Neutrophil (primary cell): ENCODE measurements at regions not wholly inside any gene's neighbourhood (a gene's known extent, or its start where the extent isn't known, plus 50 kb on each side); places are given as distances from the start of the nearest gene placed in this dataset.

Experiments used
- H3K27ac ChIP-seq: fragments of 200-600 bp; sonication (generic); 2 replicates; pipeline ENCODE4 v1.5.1; 2016; ENCODE audit warnings: mild to moderate bottlenecking, moderate library complexity
- H3K27me3 ChIP-seq: fragments of 200-600 bp; sonication (generic); 2 replicates; pipeline ENCODE4 v1.6.0; 2016; ENCODE audit warnings: mild to moderate bottlenecking
- H3K36me3 ChIP-seq: fragments of 200-600 bp; sonication (generic); 2 replicates; pipeline ENCODE4 v1.5.1; 2017
- H3K4me1 ChIP-seq, 2 experiments: fragments of 200-600 bp in 1 of 2; sonication (generic) in 1 of 2; 1 replicate in 1 of 2; 2 replicates in 1 of 2; pipeline versions ENCODE4 v1.5.1 to v1.6.1; 2013 to 2016; ENCODE audit warnings: low read depth in 1 of 2, low read length in 1 of 2, mild to moderate bottlenecking in 1 of 2, moderate library complexity in 1 of 2; ENCODE audit not compliant: control insufficient read depth in 1 of 2, insufficient read depth in 1 of 2
- H3K4me3 ChIP-seq, 2 experiments: fragments of 200-600 bp in 1 of 2; sonication (generic) in 1 of 2; 1 replicate in 1 of 2; 2 replicates in 1 of 2; pipeline ENCODE4 v1.5.1; 2013 to 2016; ENCODE audit warnings: low read depth in 1 of 2, low read length in 1 of 2, mild to moderate bottlenecking in 1 of 2, moderate library complexity in 1 of 2
- H3K9me3 ChIP-seq: fragments of 200-600 bp; sonication (generic); 2 replicates; pipeline ENCODE4 v1.5.1; 2016
- CTCF ChIP-seq: fragments of 200-600 bp; sonication (generic); IDR thresholded peaks from 2 replicates; pipeline ENCODE4 v1.5.1; 2016; ENCODE audit warnings: antibody characterized with exemption

- no peak for TF ChIP-seq CTCF
- peaks cover 6 to 12% of the 10 kb centered on the region in 2 experiments for H3K4me1 ChIP-seq
These were observed 156.2 kb downstream of the CRYBB2 start for GRCh38 chr22:25375683-25376082.

GRCh38 chr22:25377699-25378098 lies 158.3 kb downstream of the CRYBB2 start:
- H3K36me3 ChIP-seq = peaks cover 52% of the 10 kb centered on the region
- H3K27ac ChIP-seq = no peak overlapping the region
- no peaks in the 10 kb centered on the region for H3K9me3 ChIP-seq
- H3K27me3 ChIP-seq = no peaks in the 10 kb centered on the region
- H3K4me1 ChIP-seq = peaks cover 6 to 12% of the 10 kb centered on the region in 2 experiments
- no peak overlapping the region for H3K4me3 ChIP-seq
- TF ChIP-seq CTCF = no peak

More at GRCh38 chr22:25375683-25376082, 156.2 kb downstream of the CRYBB2 start:
- Histone ChIP-seq H3K4me3 (no peak overlapping the region), H3K9me3 (no peaks in the 10 kb centered on the region), H3K27ac (no peak overlapping the region), H3K27me3 (no peaks in the 10 kb centered on the region), H3K36me3 (peaks cover 56% of the 10 kb centered on the region)

GRCh38 chr22:25380122-25380747 lies 160.8 kb downstream of the CRYBB2 start:
- TF ChIP-seq CTCF = no peak

GRCh38 chr22:25382762-25383161 lies 163.3 kb downstream of the CRYBB2 start:
- no peak for TF ChIP-seq CTCF
- Histone ChIP-seq H3K4me3 (no peak overlapping the region), H3K27ac (no peak overlapping the region), H3K4me1 (peaks cover 25% of the 10 kb centered on the region in 2 experiments), H3K36me3 (peaks cover 22% of the 10 kb centered on the region), H3K27me3 (no peaks in the 10 kb centered on the region), H3K9me3 (no peaks in the 10 kb centered on the region)

More at GRCh38 chr22:25380122-25380747, 160.8 kb downstream of the CRYBB2 start:
- no peak overlapping the region for H3K27ac ChIP-seq
- no peaks in the 10 kb centered on the region for H3K27me3 ChIP-seq
- H3K4me1 ChIP-seq = peaks cover under 1 to 3% of the 10 kb centered on the region in 2 experiments
- peaks cover 34% of the 10 kb centered on the region for H3K36me3 ChIP-seq
- H3K4me3 ChIP-seq = no peak overlapping the region
- H3K9me3 ChIP-seq = no peaks in the 10 kb centered on the region

GRCh38 chr22:25383278-25383820 lies 163.9 kb downstream of the CRYBB2 start:
- Histone ChIP-seq H3K27ac (no peak overlapping the region), H3K27me3 (no peaks in the 10 kb centered on the region), H3K4me3 (no peak overlapping the region), H3K36me3 (peaks cover 22% of the 10 kb centered on the region), H3K9me3 (no peaks in the 10 kb centered on the region), H3K4me1 (peaks cover 30 to 31% of the 10 kb centered on the region in 2 experiments)
- TF ChIP-seq CTCF = no peak
